Ishikawa (cell line): ENCODE measurements at regions not wholly inside any gene's neighbourhood (a gene's known extent, or its start where the extent isn't known, plus 50 kb on each side); places are given as distances from the start of the nearest gene placed in this dataset.

Source experiments
- NFIC ChIP-seq: IDR thresholded peaks from 2 replicates; pipeline ENCODE4 v1.6.1; 2012
- TAF1 ChIP-seq: IDR thresholded peaks from 2 replicates; pipeline ENCODE4 v1.6.1; 2012; ENCODE audit warnings: low read depth, mild to moderate bottlenecking

DNA sequence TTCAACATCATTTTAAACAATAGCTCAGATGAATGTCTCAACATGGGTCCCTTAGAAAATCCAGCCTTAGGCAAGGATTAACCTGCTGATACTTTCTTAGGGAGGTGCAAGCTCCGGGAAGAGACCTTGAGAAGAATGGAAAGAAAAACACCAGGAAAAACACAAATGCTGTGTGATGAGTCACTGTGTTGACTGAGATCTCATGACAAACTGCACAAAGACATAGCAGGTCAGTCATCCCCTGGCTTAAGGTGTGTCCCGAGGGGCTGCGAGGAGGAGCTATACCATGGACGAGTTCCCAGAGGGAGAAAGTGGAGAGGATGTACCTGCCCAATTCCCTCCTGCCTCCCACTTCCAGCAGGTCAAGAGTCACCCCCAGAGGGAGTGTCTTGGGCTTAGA is 98.0 kb downstream of the TEX36 start:
- no peak for TF ChIP-seq NFIC
- TF ChIP-seq TAF1, result no peak
